IMR-90 (cell line): ENCODE measurements at regions not wholly inside any gene's neighbourhood (a gene's known extent, or its start where the extent isn't known, plus 50 kb on each side); places are given as distances from the start of the nearest gene placed in this dataset.

Experiments
- ATAC-seq: fragments of 200-7000 bp; cut with Tn5 transposase; 2 replicates; pipeline ENCODE4 v1.9.1; 2020; ENCODE audit warnings: low read depth, mild to moderate bottlenecking, moderate library complexity
- BruUV-seq: library from RNA; stranded (reverse); fragments of 400-500 nt; replicated peaks from 2 replicates; lab custom pipeline; 2021; lab: Mats Ljungman, UMichigan
- CTCF ChIA-PET: fragments of 300-600 bp; formaldehyde crosslinking; extraction: SDS; loops from one replicate; lab custom pipeline; 2021; ENCODE audit warnings: antibody characterized with exemption; lab: Yijun Ruan, JAX
- POLR2A ChIA-PET: fragments of 300-600 bp; sonication (Branson Sonifier 250); formaldehyde crosslinking; loops from one replicate; lab custom pipeline; 2022; ENCODE audit warnings: antibody characterized with exemption; ENCODE audit not compliant: unreplicated experiment; lab: Charles Lee
- DNase-seq: peaks from one replicate; pipeline ENCODE4 v3.0.0; 2013
- H2AFZ ChIP-seq: replicated peaks from 2 replicates; pipeline ENCODE3; 2013; ENCODE audit warnings: low read length, mild to moderate bottlenecking; ENCODE audit not compliant: poor library complexity
- H2AK5ac ChIP-seq: 2 replicates; pipeline ENCODE4 v1.6.1; 2013; ENCODE audit warnings: low read depth, low read length, inconsistent platforms
- H2AK9ac ChIP-seq: replicated peaks from 2 replicates; pipeline ENCODE3; 2013; ENCODE audit warnings: mild to moderate bottlenecking, low read depth, low read length, moderate library complexity; ENCODE audit not compliant: poor library complexity
- H2BK120ac ChIP-seq: 2 replicates; pipeline ENCODE4 v1.6.1; 2013; ENCODE audit warnings: low read depth, low read length, inconsistent platforms
- H2BK15ac ChIP-seq: 3 replicates; pipeline ENCODE4 v1.6.1; 2013; ENCODE audit warnings: low read depth, low read length, inconsistent platforms
- H2BK20ac ChIP-seq: 2 replicates; pipeline ENCODE4 v1.6.1; 2013; ENCODE audit warnings: low read depth, mild to moderate bottlenecking, inconsistent platforms, low read length, moderate library complexity
- H2BK5ac ChIP-seq: 2 replicates; pipeline ENCODE4 v1.6.1; 2013; ENCODE audit warnings: mild to moderate bottlenecking, low read depth, low read length, inconsistent platforms; ENCODE audit not compliant: poor library complexity, severe bottlenecking
- H3K14ac ChIP-seq: replicated peaks from 2 replicates; pipeline ENCODE4 v1.6.1; 2013; ENCODE audit warnings: low read depth, low read length, inconsistent platforms
- H3K18ac ChIP-seq: 2 replicates; pipeline ENCODE4 v1.6.1; 2013; ENCODE audit warnings: low read depth, low read length, control low read depth
- H3K23ac ChIP-seq: 2 replicates; pipeline ENCODE4 v1.6.1; 2013; ENCODE audit warnings: low read depth, low read length, inconsistent platforms
- H3K27ac ChIP-seq: 2 replicates; pipeline ENCODE4 v1.5.1; 2013; ENCODE audit warnings: mild to moderate bottlenecking, control low read depth, low read length; ENCODE audit not compliant: insufficient read depth
- H3K27me3 ChIP-seq: 2 replicates; pipeline ENCODE4 v1.6.1; 2013; ENCODE audit warnings: low read length; ENCODE audit not compliant: control insufficient read depth, insufficient read depth
- H3K36me3 ChIP-seq: 2 replicates; pipeline ENCODE4 v1.6.1; 2013; ENCODE audit warnings: low read length, mixed read lengths; ENCODE audit not compliant: control insufficient read depth, insufficient read depth
- H3K4ac ChIP-seq: 2 replicates; pipeline ENCODE4 v1.6.1; 2013; ENCODE audit warnings: low read depth, low read length, inconsistent platforms
- H3K4me1 ChIP-seq: 2 replicates; pipeline ENCODE4 v1.6.1; 2013; ENCODE audit warnings: low read length, mixed read lengths; ENCODE audit not compliant: control insufficient read depth, insufficient read depth
- H3K4me2 ChIP-seq: 2 replicates; pipeline ENCODE4 v1.6.1; 2013; ENCODE audit warnings: low read depth, mild to moderate bottlenecking, control low read depth, low read length, moderate library complexity
- H3K4me3 ChIP-seq: 2 replicates; pipeline ENCODE4 v1.5.1; 2013; ENCODE audit warnings: low read depth, mild to moderate bottlenecking, control low read depth, low read length, moderate library complexity; ENCODE audit not compliant: insufficient read depth
- H3K56ac ChIP-seq: 2 replicates; pipeline ENCODE4 v1.6.1; 2013; ENCODE audit warnings: low read length, inconsistent platforms; ENCODE audit not compliant: insufficient read depth; ENCODE audit errors: extremely low read depth
- H3K79me1 ChIP-seq, 2 experiments: 2 replicates each; pipeline ENCODE4 v1.6.1; 2013; ENCODE audit warnings: low read length in 2 of 2, inconsistent platforms in 1 of 2, low read depth in 1 of 2
- H3K9ac ChIP-seq: 2 replicates; pipeline ENCODE4 v1.6.1; 2013; ENCODE audit warnings: low read depth, low read length, control low read depth
- H3K9me1 ChIP-seq: 2 replicates; pipeline ENCODE4 v1.6.1; 2013; ENCODE audit warnings: low read length, inconsistent platforms; ENCODE audit not compliant: insufficient read depth
- H3K9me3 ChIP-seq: 2 replicates; pipeline ENCODE4 v1.6.1; 2013; ENCODE audit warnings: low read length; ENCODE audit not compliant: control insufficient read depth, insufficient read depth
- H4K20me1 ChIP-seq: 2 replicates; pipeline ENCODE4 v1.6.1; 2013; ENCODE audit warnings: low read length, inconsistent platforms; ENCODE audit not compliant: insufficient read depth
- H4K5ac ChIP-seq: 2 replicates; pipeline ENCODE4 v1.6.1; 2013; ENCODE audit warnings: mild to moderate bottlenecking, low read depth, low read length, control low read depth
- H4K8ac ChIP-seq, 2 experiments: 2 replicates each; pipeline ENCODE4 v1.6.1; 2013; ENCODE audit warnings: low read depth in 2 of 2, low read length in 2 of 2, control low read depth in 1 of 2, inconsistent platforms in 1 of 2
- H4K91ac ChIP-seq: 2 replicates; pipeline ENCODE4 v1.6.1; 2013; ENCODE audit warnings: low read depth, low read length, inconsistent platforms; ENCODE audit not compliant: insufficient read depth
- CEBPB ChIP-seq: IDR thresholded peaks from 2 replicates; pipeline ENCODE4 v1.6.1; 2012; ENCODE audit warnings: low read depth, low read length, improper control_type of control experiment
- CHD1 ChIP-seq: IDR thresholded peaks from 2 replicates; pipeline ENCODE4 v1.6.1; 2012; ENCODE audit warnings: low read depth, low read length, improper control_type of control experiment
- ELK1 ChIP-seq: fragments of 150-350 bp; IDR thresholded peaks from 2 replicates; pipeline ENCODE4 v1.6.1; 2016; ENCODE audit warnings: low read depth, mild to moderate bottlenecking, low read length, moderate library complexity, borderline replicate concordance
- FOS ChIP-seq: fragments of 150-350 bp; IDR thresholded peaks from 2 replicates; pipeline ENCODE4 v1.6.1; 2016; ENCODE audit warnings: low read depth, low read length
- MAFK ChIP-seq: IDR thresholded peaks from 2 replicates; pipeline ENCODE4 v1.6.1; 2012; ENCODE audit warnings: low read depth, low read length, improper control_type of control experiment
- RCOR1 ChIP-seq: IDR thresholded peaks from 2 replicates; pipeline ENCODE4 v1.6.1; 2012; ENCODE audit warnings: mild to moderate bottlenecking, low read length, improper control_type of control experiment; ENCODE audit not compliant: insufficient replicate concordance
- RFX5 ChIP-seq: IDR thresholded peaks from 2 replicates; pipeline ENCODE4 v1.8.0; 2012; ENCODE audit warnings: low read depth, mild to moderate bottlenecking, low read length, moderate library complexity
- SMC3 ChIP-seq: fragments of 150-350 bp; IDR thresholded peaks from 2 replicates; pipeline ENCODE4 v1.6.1; 2016; ENCODE audit warnings: low read depth, mild to moderate bottlenecking, antibody characterized with exemption, low read length, moderate library complexity
- WGBS, 2 experiments: methylation state at CpG; one replicate each; pipeline versions ENCODE4 v1.1.5 to v1.1.7; 2013; ENCODE audit warnings: missing lambda C conversion rate in 2 of 2; ENCODE audit not compliant: insufficient read length in 1 of 2; ENCODE audit errors: extremely low coverage in 2 of 2; 5-methylcytosine and 5-hydroxymethylcytosine counted together
- dilution Hi-C: fragments of 300-500 bp; cut with HindIII; formaldehyde crosslinking; loops from one replicate; pipeline ENCODE4 v1.14.3; 2018; ENCODE audit warnings: low sequenced_read_pairs; ENCODE audit not compliant: unreplicated experiment
- in situ Hi-C: fragments of 300-500 bp; cut with MboI; formaldehyde crosslinking; loops from 3 replicates; pipeline ENCODE4 v1.14.3; 2019; ENCODE audit warnings: low sequenced_read_pairs, inconsistent platforms, mixed read lengths
- intact Hi-C: fragments of 100-400 bp; cut with micrococcal nuclease; formaldehyde crosslinking; loops from 2 replicates; pipeline ENCODE4 v1.10.0; 2022
- TF ChIP-seq, protein P1 (sequence below): conservative IDR thresholded peaks from 2 replicates; pipeline ENCODE4 v1.5.1; 2012; ENCODE audit warnings: mild to moderate bottlenecking, low read depth, low read length, improper control_type of control experiment

GRCh38 chr11:69894648-69895047 is 75.4 kb upstream of the FGF3 start:
- BruUV-seq: no TSS peak
- Histone ChIP-seq H3K14ac (0 out of 2 replicates have a peak overlapping the region, but pooled peaks have one; percentile 23), H3K9ac (no peak overlapping the region), H2BK20ac (peak overlapping the region; percentile 75), H3K79me1 (no peaks in the 10 kb centered on the region), H2AK5ac (peak overlapping the region; percentile 73; the same call in 1 of the 2 replicates), H3K4me1 (peaks cover 14% of the 10 kb centered on the region), H3K36me3 (no peaks in the 10 kb centered on the region), H3K56ac (no peak overlapping the region), H3K4me2 (no peak overlapping the region), H2BK120ac (peak overlapping the region; percentile 78), H3K4me3 (no peak overlapping the region), H3K27ac (no peak overlapping the region), H4K8ac (peak overlapping the region in 1 of 2 experiments; percentile 43; a peak in 1 of 4 replicates), H3K9me1 (peaks cover 11% of the 10 kb centered on the region), H3K9me3 (peaks cover 2% of the 10 kb centered on the region; the same call in 1 of the 2 replicates), H2AK9ac (peak overlapping the region; percentile 8), H4K91ac (no peak overlapping the region), H2AFZ (no peak overlapping the region), H4K5ac (no peak overlapping the region), H2BK15ac (peak overlapping the region; percentile 16; the same call in 1 of the 3 replicates), H3K23ac (no peak overlapping the region), H3K18ac (no peak overlapping the region), H3K4ac (peak overlapping the region; percentile 74), H4K20me1 (no peaks in the 10 kb centered on the region), H3K27me3 (peaks cover 7% of the 10 kb centered on the region; the same call in 1 of the 2 replicates), H2BK5ac (no peak overlapping the region)
- DNase-seq: peak; percentile 77
- dilution Hi-C loops: no loop called here
- intact Hi-C loops: no loop called here
- TF ChIP-seq RFX5 (no peak), CEBPB (no peak), SMC3 (no peak), RCOR1 (peak; percentile 70), FOS (peak; percentile 58; the same call in 1 of the 2 replicates), CHD1 (no peak), ELK1 (no peak), MAFK (no peak)
- TF ChIP-seq, protein P1, sequence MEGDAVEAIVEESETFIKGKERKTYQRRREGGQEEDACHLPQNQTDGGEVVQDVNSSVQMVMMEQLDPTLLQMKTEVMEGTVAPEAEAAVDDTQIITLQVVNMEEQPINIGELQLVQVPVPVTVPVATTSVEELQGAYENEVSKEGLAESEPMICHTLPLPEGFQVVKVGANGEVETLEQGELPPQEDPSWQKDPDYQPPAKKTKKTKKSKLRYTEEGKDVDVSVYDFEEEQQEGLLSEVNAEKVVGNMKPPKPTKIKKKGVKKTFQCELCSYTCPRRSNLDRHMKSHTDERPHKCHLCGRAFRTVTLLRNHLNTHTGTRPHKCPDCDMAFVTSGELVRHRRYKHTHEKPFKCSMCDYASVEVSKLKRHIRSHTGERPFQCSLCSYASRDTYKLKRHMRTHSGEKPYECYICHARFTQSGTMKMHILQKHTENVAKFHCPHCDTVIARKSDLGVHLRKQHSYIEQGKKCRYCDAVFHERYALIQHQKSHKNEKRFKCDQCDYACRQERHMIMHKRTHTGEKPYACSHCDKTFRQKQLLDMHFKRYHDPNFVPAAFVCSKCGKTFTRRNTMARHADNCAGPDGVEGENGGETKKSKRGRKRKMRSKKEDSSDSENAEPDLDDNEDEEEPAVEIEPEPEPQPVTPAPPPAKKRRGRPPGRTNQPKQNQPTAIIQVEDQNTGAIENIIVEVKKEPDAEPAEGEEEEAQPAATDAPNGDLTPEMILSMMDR: 0 out of 2 replicates have a peak, but pooled peaks have one; percentile 5
- in situ Hi-C loops: loop anchor here (5.0 kb wide), 1 partner anchor 207 kb away; no protein-coding TSS in a partner anchor
- POLR2A ChIA-PET: no interaction called here
- peak; percentile 45 for ATAC-seq
- 33% methylated on average over 2 of the region's 8 CpGs; no CpG with 5 or more reads in 1 of the 2 experiments for WGBS, 2 experiments
- CTCF ChIA-PET: no interaction called here
